Endodermal cell (in vitro differentiated cells): ENCODE measurements at regions not wholly inside any gene's neighbourhood (a gene's known extent, or its start where the extent isn't known, plus 50 kb on each side); places are given as distances from the start of the nearest gene placed in this dataset.
"Not testable (repeated sequence)": the region's sequence is repeated elsewhere in the genome, so short reads cannot be mapped to it uniquely, and the experiment has no call there.

Experiments
- DNase-seq: peaks from one replicate; pipeline ENCODE4 v3.0.0-alpha.2; 2017
- H3K27ac ChIP-seq: 2 replicates; pipeline ENCODE4 v1.5.1; 2013; ENCODE audit warnings: mild to moderate bottlenecking, low read depth, low read length, moderate library complexity
- H3K27me3 ChIP-seq: 2 replicates; pipeline ENCODE4 v1.6.1; 2013; ENCODE audit warnings: mild to moderate bottlenecking, low read length, moderate library complexity; ENCODE audit not compliant: insufficient read depth, control insufficient read depth, poor library complexity, severe bottlenecking
- H3K36me3 ChIP-seq: 2 replicates; pipeline ENCODE4 v1.7.0; 2013; ENCODE audit warnings: mild to moderate bottlenecking, low read length, moderate library complexity; ENCODE audit not compliant: control insufficient read depth, insufficient read depth
- H3K4me1 ChIP-seq: one replicate; pipeline ENCODE4 v1.7.0; 2013; ENCODE audit warnings: low read length; ENCODE audit not compliant: control insufficient read depth, insufficient read depth
- H3K4me3 ChIP-seq: 2 replicates; pipeline ENCODE4 v1.5.1; 2013; ENCODE audit warnings: mild to moderate bottlenecking, low read length, moderate library complexity
- H3K9ac ChIP-seq: 2 replicates; pipeline ENCODE4 v1.6.1; 2013; ENCODE audit warnings: mild to moderate bottlenecking, low read length, moderate library complexity; ENCODE audit not compliant: poor library complexity, severe bottlenecking; ENCODE audit errors: extremely low read depth
- H3K9me3 ChIP-seq: 2 replicates; pipeline ENCODE4 v1.6.1; 2013; ENCODE audit warnings: mild to moderate bottlenecking, low read length, moderate library complexity; ENCODE audit not compliant: control insufficient read depth
- H3K27ac Mint-ChIP-seq: 2 replicates; pipeline ENCODE4 v1.8.0; 2020; ENCODE audit warnings: mixed read lengths
- H3K27me3 Mint-ChIP-seq: 2 replicates; pipeline ENCODE4 v1.8.0; 2021; ENCODE audit warnings: mild to moderate bottlenecking, mixed read lengths; ENCODE audit not compliant: insufficient read depth
- H3K36me3 Mint-ChIP-seq: 2 replicates; pipeline ENCODE4 v1.8.0; 2020; ENCODE audit warnings: low read depth, mixed read lengths
- H3K4me1 Mint-ChIP-seq: 2 replicates; pipeline ENCODE4 v1.8.0; 2020; ENCODE audit warnings: mixed read lengths
- H3K4me3 Mint-ChIP-seq: 2 replicates; pipeline ENCODE4 v1.8.0; 2020; ENCODE audit warnings: mild to moderate bottlenecking, moderate library complexity, mixed read lengths
- H3K9me3 Mint-ChIP-seq: 2 replicates; pipeline ENCODE4 v1.8.0; 2020; ENCODE audit warnings: mild to moderate bottlenecking, mixed read lengths
- WGBS, 2 experiments: methylation state at CpG; one replicate each; pipeline versions ENCODE4 v1.1.5 to v1.1.7; 2013; ENCODE audit warnings: missing lambda C conversion rate in 2 of 2, mixed read lengths in 1 of 2; ENCODE audit not compliant: insufficient coverage in 1 of 2, insufficient read length in 1 of 2; 5-methylcytosine and 5-hydroxymethylcytosine counted together
- TF ChIP-seq, protein P1 (sequence below): fragments of 200-600 bp; sonication (generic); conservative IDR thresholded peaks from 2 replicates; pipeline ENCODE4 v1.5.0; 2021; ENCODE audit warnings: antibody characterized with exemption, mild to moderate bottlenecking

DNA sequence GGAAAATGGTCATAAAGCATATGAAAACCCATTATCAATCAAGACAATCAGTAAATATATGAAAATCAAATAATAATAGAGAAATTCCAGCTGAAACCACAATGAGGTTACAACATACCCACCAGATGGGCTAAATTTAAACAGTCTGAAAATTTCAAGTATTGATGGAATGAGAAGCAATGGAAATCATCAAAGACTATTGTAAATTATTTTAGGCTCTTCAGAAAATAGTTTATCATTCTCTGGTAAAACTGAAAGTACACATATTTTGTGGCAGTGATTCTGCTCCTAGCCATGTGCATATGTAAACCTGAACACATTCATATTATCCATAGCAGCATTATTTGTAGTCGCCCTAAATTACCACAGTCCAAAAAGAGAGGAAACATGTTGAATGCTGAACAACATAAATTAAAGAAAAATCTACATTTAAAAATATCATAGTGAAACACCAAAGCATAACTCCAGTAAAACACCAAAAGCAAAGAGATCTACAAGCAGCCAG lies 215.3 kb downstream of the PRELID2 start:
- Mint-ChIP-seq H3K4me3 (no peak overlapping the region), H3K27me3 (no peaks in the 10 kb centered on the region), H3K9me3 (peaks cover 43% of the 10 kb centered on the region), H3K36me3 (peaks cover 5% of the 10 kb centered on the region), H3K27ac (no peak overlapping the region), H3K4me1 (no peaks in the 10 kb centered on the region)
- Histone ChIP-seq H3K4me1 (no peaks in the 10 kb centered on the region), H3K27me3 (no peaks in the 10 kb centered on the region), H3K36me3 (no peaks in the 10 kb centered on the region), H3K27ac (no peak overlapping the region), H3K9me3 (peaks cover 10% of the 10 kb centered on the region), H3K9ac (no peak overlapping the region), H3K4me3 (no peak overlapping the region)
- DNase-seq = no peak
- TF ChIP-seq, protein P1, sequence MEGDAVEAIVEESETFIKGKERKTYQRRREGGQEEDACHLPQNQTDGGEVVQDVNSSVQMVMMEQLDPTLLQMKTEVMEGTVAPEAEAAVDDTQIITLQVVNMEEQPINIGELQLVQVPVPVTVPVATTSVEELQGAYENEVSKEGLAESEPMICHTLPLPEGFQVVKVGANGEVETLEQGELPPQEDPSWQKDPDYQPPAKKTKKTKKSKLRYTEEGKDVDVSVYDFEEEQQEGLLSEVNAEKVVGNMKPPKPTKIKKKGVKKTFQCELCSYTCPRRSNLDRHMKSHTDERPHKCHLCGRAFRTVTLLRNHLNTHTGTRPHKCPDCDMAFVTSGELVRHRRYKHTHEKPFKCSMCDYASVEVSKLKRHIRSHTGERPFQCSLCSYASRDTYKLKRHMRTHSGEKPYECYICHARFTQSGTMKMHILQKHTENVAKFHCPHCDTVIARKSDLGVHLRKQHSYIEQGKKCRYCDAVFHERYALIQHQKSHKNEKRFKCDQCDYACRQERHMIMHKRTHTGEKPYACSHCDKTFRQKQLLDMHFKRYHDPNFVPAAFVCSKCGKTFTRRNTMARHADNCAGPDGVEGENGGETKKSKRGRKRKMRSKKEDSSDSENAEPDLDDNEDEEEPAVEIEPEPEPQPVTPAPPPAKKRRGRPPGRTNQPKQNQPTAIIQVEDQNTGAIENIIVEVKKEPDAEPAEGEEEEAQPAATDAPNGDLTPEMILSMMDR = no peak
- WGBS, 2 experiments = 69% methylated on average over 1 of the region's 1 CpG; no CpG with 5 or more reads in 1 of the 2 experiments

DNA sequence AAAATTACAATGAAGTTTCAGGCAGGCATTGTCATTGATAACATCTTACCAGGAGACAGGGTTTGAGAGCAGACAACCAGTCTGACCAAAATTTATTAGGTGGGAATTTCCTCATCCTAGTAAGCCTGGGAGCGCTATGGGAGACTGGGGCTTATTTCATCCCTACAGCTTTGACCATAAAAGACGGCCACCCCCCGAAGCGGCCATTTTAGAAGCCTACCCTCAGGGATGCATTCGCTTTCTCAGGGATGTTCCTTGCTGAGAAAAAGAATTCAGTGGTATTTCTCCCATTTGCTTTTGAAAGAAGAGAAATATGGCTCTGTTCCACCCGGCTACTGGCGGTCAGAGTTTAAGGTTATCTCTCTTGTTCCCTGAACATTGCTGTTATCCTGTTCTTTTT lies 218.4 kb downstream of the PRELID2 start:
- not testable (repeated sequence) for DNase-seq, H3K27me3 Mint-ChIP-seq, H3K9ac ChIP-seq, H3K4me3 ChIP-seq, H3K36me3 ChIP-seq, H3K4me3 Mint-ChIP-seq, H3K27ac ChIP-seq, H3K27me3 ChIP-seq, H3K9me3 ChIP-seq, H3K36me3 Mint-ChIP-seq, H3K4me1 ChIP-seq, H3K4me1 Mint-ChIP-seq, H3K27ac Mint-ChIP-seq
- 88% methylated on average over 7 of the region's 7 CpGs; no CpG with 5 or more reads in 1 of the 2 experiments for WGBS, 2 experiments
- peaks cover 39% of the 10 kb centered on the region for H3K9me3 Mint-ChIP-seq

DNA sequence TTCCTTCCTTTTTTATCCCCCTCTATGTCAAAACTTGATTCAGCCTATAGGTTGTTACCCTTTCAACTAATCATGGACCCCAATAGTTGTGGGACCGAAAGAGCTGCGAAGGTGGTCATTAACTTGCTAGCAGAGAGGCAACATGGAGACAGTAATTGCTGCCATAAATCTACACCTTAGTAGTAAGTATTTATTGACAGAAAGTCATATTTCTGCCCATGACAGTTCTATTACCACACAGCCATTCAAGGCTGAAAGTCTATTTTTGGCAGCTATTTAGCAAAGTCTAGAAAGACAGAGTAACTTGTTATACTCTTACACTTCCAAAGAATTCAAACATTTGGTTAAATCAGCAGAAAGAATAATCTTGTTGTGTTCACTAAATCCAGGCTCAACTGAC lies 236.2 kb downstream of the PRELID2 start:
- H3K36me3 ChIP-seq = no peaks in the 10 kb centered on the region
- no peak overlapping the region for H3K27ac ChIP-seq
- TF ChIP-seq, protein P1 = no peak
- no peaks in the 10 kb centered on the region for H3K9me3 ChIP-seq
- no peak overlapping the region for H3K9ac ChIP-seq
- no peaks in the 10 kb centered on the region for H3K27me3 ChIP-seq
- WGBS, 2 experiments = 83 to 100% methylated on average over 1 to 2 of the region's 2 CpGs
- Mint-ChIP-seq H3K27ac (no peak overlapping the region), H3K27me3 (no peaks in the 10 kb centered on the region), H3K4me3 (no peak overlapping the region), H3K9me3 (no peaks in the 10 kb centered on the region), H3K4me1 (no peaks in the 10 kb centered on the region), H3K36me3 (no peaks in the 10 kb centered on the region)
- DNase-seq = no peak
- no peak overlapping the region for H3K4me3 ChIP-seq
- H3K4me1 ChIP-seq = no peaks in the 10 kb centered on the region

DNA sequence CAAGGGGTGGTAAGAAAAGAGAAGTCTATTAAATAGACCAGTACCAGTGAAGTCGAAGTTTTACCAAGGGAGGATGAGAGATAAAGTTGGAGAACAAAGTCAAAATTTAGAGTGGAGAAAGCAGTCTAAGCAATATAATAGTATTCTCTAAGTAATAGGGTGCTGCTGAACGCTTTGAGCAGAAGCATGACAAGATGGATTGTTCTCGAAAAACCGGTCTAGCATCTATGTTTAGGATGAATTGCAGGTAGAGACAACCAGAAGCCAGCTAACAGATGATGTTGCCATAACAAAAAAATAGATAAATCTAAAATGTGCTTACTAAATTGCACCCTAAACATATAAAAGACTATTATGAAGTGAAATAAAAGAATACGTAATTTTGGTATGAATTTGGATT lies 237.0 kb downstream of the PRELID2 start:
- H3K36me3 Mint-ChIP-seq = no peaks in the 10 kb centered on the region
- H3K9me3 ChIP-seq = no peaks in the 10 kb centered on the region
- H3K4me1 Mint-ChIP-seq = no peaks in the 10 kb centered on the region
- H3K4me1 ChIP-seq = no peaks in the 10 kb centered on the region
- H3K27ac ChIP-seq = no peak overlapping the region
- TF ChIP-seq, protein P1 = no peak
- no peak overlapping the region for H3K9ac ChIP-seq
- H3K27ac Mint-ChIP-seq = no peak overlapping the region
- no peak overlapping the region for H3K4me3 Mint-ChIP-seq
- DNase-seq = no peak
- no peaks in the 10 kb centered on the region for H3K9me3 Mint-ChIP-seq
- H3K4me3 ChIP-seq = no peak overlapping the region
- H3K27me3 Mint-ChIP-seq = no peaks in the 10 kb centered on the region
- H3K36me3 ChIP-seq = no peaks in the 10 kb centered on the region
- 88 to 96% methylated on average over 4 of the region's 5 CpGs for WGBS, 2 experiments
- H3K27me3 ChIP-seq = no peaks in the 10 kb centered on the region
